Astrocyte (in vitro differentiated cells and primary cell): ENCODE measurements at regions not wholly inside any gene's neighbourhood (a gene's known extent, or its start where the extent isn't known, plus 50 kb on each side); places are given as distances from the start of the nearest gene placed in this dataset.

Experiments
- DNase-seq: peaks from one replicate; pipeline ENCODE4 v3.0.0-alpha.2; 2010; ENCODE audit warnings: low read depth
- FAIRE-seq: peaks from 2 replicates; lab custom pipeline; 2011; peaks lifted over from hg19 to GRCh38; lab: Jason Lieb, UNC
- H2AFZ ChIP-seq: 2 replicates; pipeline ENCODE4 v1.6.0; 2012; ENCODE audit warnings: low read depth, low read length, inconsistent platforms
- H3K27ac ChIP-seq: 2 replicates; pipeline ENCODE4 v1.5.1; 2011; ENCODE audit warnings: low read depth, low read length, inconsistent platforms
- H3K27me3 ChIP-seq: 2 replicates; pipeline ENCODE4 v1.6.0; 2011; ENCODE audit warnings: low read length, inconsistent platforms; ENCODE audit not compliant: insufficient read depth
- H3K36me3 ChIP-seq: 2 replicates; pipeline ENCODE4 v1.5.1; 2011; ENCODE audit warnings: low read length, inconsistent platforms; ENCODE audit not compliant: insufficient read depth
- H3K4me1 ChIP-seq: 2 replicates; pipeline ENCODE4 v1.5.1; 2011; ENCODE audit warnings: low read length, inconsistent platforms; ENCODE audit not compliant: insufficient read depth
- H3K4me2 ChIP-seq: 2 replicates; pipeline ENCODE4 v1.6.0; 2012; ENCODE audit warnings: low read length, inconsistent platforms
- H3K4me3 ChIP-seq: 2 replicates; pipeline ENCODE4 v1.5.1; 2011; ENCODE audit warnings: low read depth, mild to moderate bottlenecking, low read length, inconsistent platforms; ENCODE audit not compliant: insufficient read depth
- H3K79me2 ChIP-seq: 2 replicates; pipeline ENCODE4 v1.6.0; 2012; ENCODE audit warnings: mild to moderate bottlenecking, low read length, inconsistent platforms; ENCODE audit not compliant: insufficient read depth
- H3K9ac ChIP-seq: 2 replicates; pipeline ENCODE4 v1.6.0; 2012; ENCODE audit warnings: mild to moderate bottlenecking, low read length, inconsistent platforms
- H3K9me3 ChIP-seq: 2 replicates; pipeline ENCODE4 v1.5.1; 2012; ENCODE audit warnings: low read depth, mild to moderate bottlenecking, low read length, inconsistent platforms; ENCODE audit not compliant: insufficient read depth
- H4K20me1 ChIP-seq: 2 replicates; pipeline ENCODE4 v1.6.0; 2012; ENCODE audit warnings: low read length, inconsistent platforms; ENCODE audit not compliant: insufficient read depth
- H3K27ac Mint-ChIP-seq: one replicate; pipeline ENCODE4 v1.8.0; 2021; ENCODE audit warnings: mild to moderate bottlenecking, mixed read lengths; ENCODE audit not compliant: unreplicated experiment
- H3K27me3 Mint-ChIP-seq: one replicate; pipeline ENCODE4 v1.8.0; 2021; ENCODE audit warnings: low read depth, mixed read lengths; ENCODE audit not compliant: unreplicated experiment
- H3K36me3 Mint-ChIP-seq: one replicate; pipeline ENCODE4 v1.8.0; 2021; ENCODE audit warnings: low read depth, mixed read lengths; ENCODE audit not compliant: unreplicated experiment
- H3K4me1 Mint-ChIP-seq: one replicate; pipeline ENCODE4 v1.8.0; 2021; ENCODE audit warnings: low read depth, mixed read lengths; ENCODE audit not compliant: unreplicated experiment
- H3K4me3 Mint-ChIP-seq: one replicate; pipeline ENCODE4 v1.8.0; 2021; ENCODE audit warnings: mild to moderate bottlenecking, moderate library complexity, mixed read lengths; ENCODE audit not compliant: unreplicated experiment
- H3K9me3 Mint-ChIP-seq: one replicate; pipeline ENCODE4 v1.8.0; 2021; ENCODE audit warnings: mild to moderate bottlenecking, mixed read lengths; ENCODE audit not compliant: unreplicated experiment
- CTCF ChIP-seq: IDR thresholded peaks from 2 replicates; pipeline ENCODE4 v1.5.1; 2011; ENCODE audit warnings: low read depth, mild to moderate bottlenecking, inconsistent platforms, low read length, moderate library complexity; ENCODE audit not compliant: insufficient read depth
- EZH2 ChIP-seq: IDR thresholded peaks from 2 replicates; pipeline ENCODE4 v1.6.1; 2012; ENCODE audit warnings: mild to moderate bottlenecking, low read length, inconsistent platforms; ENCODE audit not compliant: insufficient read depth

GRCh38 chr7:112610636-112611035 lies 129.8 kb downstream of the LSMEM1 start:
- Mint-ChIP-seq H3K4me1 (no peaks in the 10 kb centered on the region), H3K9me3 (no peaks in the 10 kb centered on the region), H3K4me3 (no peak overlapping the region), H3K36me3 (no peaks in the 10 kb centered on the region), H3K27ac (no peak overlapping the region), H3K27me3 (no peaks in the 10 kb centered on the region)
- no peaks in the 10 kb centered on the region for H3K9me3 ChIP-seq
- no peak for DNase-seq
- no peak overlapping the region for H3K4me3 ChIP-seq
- no peaks in the 10 kb centered on the region for H3K27me3 ChIP-seq
- H3K36me3 ChIP-seq = no peaks in the 10 kb centered on the region
- H3K79me2 ChIP-seq = no peaks in the 10 kb centered on the region
- H4K20me1 ChIP-seq = no peaks in the 10 kb centered on the region
- FAIRE-seq = no peak
- no peak overlapping the region for H3K9ac ChIP-seq
- H3K27ac ChIP-seq = no peak overlapping the region
- no peak overlapping the region for H3K4me2 ChIP-seq
- H2AFZ ChIP-seq = no peak overlapping the region
- no peaks in the 10 kb centered on the region for H3K4me1 ChIP-seq
- no peak for TF ChIP-seq CTCF
- TF ChIP-seq EZH2 = no peak

GRCh38 chr7:112615701-112616100 lies 134.9 kb downstream of the LSMEM1 start:
- Histone ChIP-seq H2AFZ (no peak overlapping the region), H3K9ac (no peak overlapping the region), H4K20me1 (no peaks in the 10 kb centered on the region), H3K4me1 (no peaks in the 10 kb centered on the region), H3K4me3 (no peak overlapping the region), H3K27me3 (no peaks in the 10 kb centered on the region), H3K36me3 (no peaks in the 10 kb centered on the region), H3K79me2 (no peaks in the 10 kb centered on the region), H3K9me3 (no peaks in the 10 kb centered on the region), H3K27ac (no peak overlapping the region), H3K4me2 (no peak overlapping the region)
- H3K4me3 Mint-ChIP-seq = no peak overlapping the region
- H3K27ac Mint-ChIP-seq = no peak overlapping the region
- H3K27me3 Mint-ChIP-seq = no peaks in the 10 kb centered on the region
- H3K36me3 Mint-ChIP-seq = no peaks in the 10 kb centered on the region
- FAIRE-seq (no peak), DNase-seq (no peak)
- H3K9me3 Mint-ChIP-seq = no peaks in the 10 kb centered on the region
- TF ChIP-seq EZH2 (no peak), CTCF (no peak)
- no peaks in the 10 kb centered on the region for H3K4me1 Mint-ChIP-seq

DNA sequence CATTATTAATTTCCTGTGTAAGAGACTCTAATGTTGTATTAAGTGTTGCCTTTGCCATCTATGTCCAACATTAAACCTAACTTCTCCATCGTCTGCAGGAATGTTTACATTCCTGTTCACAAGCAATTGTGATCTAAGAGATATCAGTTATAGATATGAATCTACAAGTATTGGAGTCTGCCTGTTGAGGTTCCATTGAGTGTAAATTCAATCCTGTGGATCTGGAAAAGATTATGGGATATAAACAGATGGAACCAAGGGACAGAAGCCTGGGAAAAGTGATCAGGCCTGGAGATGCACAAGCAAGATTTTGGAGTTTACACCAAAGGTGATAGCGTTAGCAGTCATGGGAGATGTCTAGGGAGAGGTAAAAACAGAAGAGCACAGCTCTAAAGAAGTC lies 135.5 kb downstream of the LSMEM1 start:
- DNase-seq (no peak), FAIRE-seq (no peak)
- H3K4me2 ChIP-seq = no peak overlapping the region
- H3K27ac ChIP-seq = no peak overlapping the region
- no peaks in the 10 kb centered on the region for H3K27me3 ChIP-seq
- TF ChIP-seq EZH2 (no peak), CTCF (no peak)
- H3K27me3 Mint-ChIP-seq = no peaks in the 10 kb centered on the region
- no peak overlapping the region for H2AFZ ChIP-seq
- no peaks in the 10 kb centered on the region for H3K79me2 ChIP-seq
- H3K9me3 Mint-ChIP-seq = no peaks in the 10 kb centered on the region
- H3K4me1 ChIP-seq = no peaks in the 10 kb centered on the region
- no peaks in the 10 kb centered on the region for H3K9me3 ChIP-seq
- no peaks in the 10 kb centered on the region for H3K4me1 Mint-ChIP-seq
- H3K9ac ChIP-seq = no peak overlapping the region
- H3K27ac Mint-ChIP-seq = no peak overlapping the region
- H3K4me3 Mint-ChIP-seq = no peak overlapping the region
- H3K36me3 Mint-ChIP-seq = no peaks in the 10 kb centered on the region
- H4K20me1 ChIP-seq = no peaks in the 10 kb centered on the region
- H3K4me3 ChIP-seq = no peak overlapping the region
- H3K36me3 ChIP-seq = no peaks in the 10 kb centered on the region
